Liver (tissue), 8 donors: ENCODE measurements at regions not wholly inside any gene's neighbourhood (a gene's known extent, or its start where the extent isn't known, plus 50 kb on each side); places are given as distances from the start of the nearest gene placed in this dataset.

Experiments used
- DNase-seq: peaks from one replicate; pipeline ENCODE4 v3.0.0-alpha.2; 2017; ENCODE audit warnings: low spot score
- H3K27ac ChIP-seq, 2 donors: one replicate each; pipeline ENCODE4 v1.7.0; 2013; ENCODE audit warnings: inconsistent platforms in 2 of 2, low read length in 2 of 2, control low read depth in 1 of 2, low read depth in 1 of 2, mild to moderate bottlenecking in 1 of 2
- H3K27me3 ChIP-seq, 4 donors: one replicate each; pipeline versions ENCODE4 v1.6.1 to v1.7.0; 2013; ENCODE audit warnings: low read length in 3 of 4, inconsistent platforms in 1 of 4, mild to moderate bottlenecking in 1 of 4, moderate library complexity in 1 of 4; ENCODE audit not compliant: control insufficient read depth in 4 of 4, insufficient read depth in 4 of 4
- H3K36me3 ChIP-seq, 4 donors: one replicate each; pipeline versions ENCODE4 v1.6.1 to v1.7.0; 2013; ENCODE audit warnings: low read length in 3 of 4, mild to moderate bottlenecking in 3 of 4, low read depth in 1 of 4, moderate library complexity in 1 of 4; ENCODE audit not compliant: control insufficient read depth in 4 of 4, insufficient read depth in 3 of 4
- H3K4me1 ChIP-seq, 4 donors: one replicate each; pipeline versions ENCODE4 v1.6.1 to v1.7.0; 2013; ENCODE audit warnings: low read length in 3 of 4, mild to moderate bottlenecking in 3 of 4, moderate library complexity in 1 of 4; ENCODE audit not compliant: control insufficient read depth in 4 of 4, insufficient read depth in 4 of 4
- H3K4me3 ChIP-seq, 3 donors: one replicate each; pipeline versions ENCODE4 v1.6.1 to v1.7.0; 2013; ENCODE audit warnings: low read length in 3 of 3, control low read depth in 1 of 3, low read depth in 1 of 3, mild to moderate bottlenecking in 1 of 3
- H3K9ac ChIP-seq, 2 donors: one replicate each; pipeline ENCODE4 v1.7.0; 2013; ENCODE audit warnings: low read length in 2 of 2, mild to moderate bottlenecking in 2 of 2, moderate library complexity in 2 of 2, control low read depth in 1 of 2, low read depth in 1 of 2
- H3K9me3 ChIP-seq, 4 donors: one replicate each; pipeline versions ENCODE4 v1.6.1 to v1.7.0; 2013; ENCODE audit warnings: low read length in 3 of 4; ENCODE audit not compliant: control insufficient read depth in 4 of 4
- ATF3 ChIP-seq: IDR thresholded peaks from 2 replicates; pipeline ENCODE4 v1.6.1; 2016; ENCODE audit warnings: antibody characterized with exemption
- CTCF ChIP-seq: fragments of 150-350 bp; IDR thresholded peaks from 2 replicates; pipeline ENCODE4 v1.5.1; 2017; ENCODE audit warnings: improper control_type of control experiment, low read depth, low read length; ENCODE audit not compliant: missing input control
- EGR1 ChIP-seq, 2 donors: IDR thresholded peaks; 2 replicates each; pipeline ENCODE4 v1.6.1; 2016 to 2018; ENCODE audit warnings: antibody characterized with exemption in 2 of 2, low read depth in 2 of 2
- FOXA1 ChIP-seq: IDR thresholded peaks from 2 replicates; pipeline ENCODE4 v1.6.1; 2016; ENCODE audit warnings: antibody characterized with exemption
- FOXA2 ChIP-seq: IDR thresholded peaks from 2 replicates; pipeline ENCODE4 v1.6.1; 2016; ENCODE audit warnings: antibody characterized with exemption
- GABPA ChIP-seq, 2 donors: IDR thresholded peaks in 1 of 2; conservative IDR thresholded peaks in 1 of 2; 2 replicates each; pipeline ENCODE4 v1.6.1; 2016; ENCODE audit warnings: antibody characterized with exemption in 2 of 2, mild to moderate bottlenecking in 1 of 2, moderate library complexity in 1 of 2
- HNF4A ChIP-seq, 2 donors: conservative IDR thresholded peaks; 2 replicates each; pipeline ENCODE4 v1.6.1; 2016; ENCODE audit warnings: antibody characterized with exemption in 2 of 2, mild to moderate bottlenecking in 2 of 2
- HNF4G ChIP-seq: IDR thresholded peaks from 2 replicates; pipeline ENCODE4 v1.6.1; 2016; ENCODE audit warnings: antibody characterized with exemption
- JUND ChIP-seq, 2 donors: IDR thresholded peaks; 2 replicates each; pipeline ENCODE4 v1.6.1; 2016; ENCODE audit warnings: antibody characterized with exemption in 2 of 2
- MAX ChIP-seq: IDR thresholded peaks from 2 replicates; pipeline ENCODE4 v1.6.1; 2016; ENCODE audit warnings: antibody characterized with exemption
- NR2F2 ChIP-seq: IDR thresholded peaks from 2 replicates; pipeline ENCODE4 v1.6.1; 2016; ENCODE audit warnings: antibody characterized with exemption
- RAD21 ChIP-seq, 2 donors: IDR thresholded peaks; 2 replicates each; pipeline ENCODE4 v1.6.1; 2016; ENCODE audit warnings: antibody characterized with exemption in 2 of 2, mild to moderate bottlenecking in 2 of 2
- REST ChIP-seq: IDR thresholded peaks from 2 replicates; pipeline ENCODE4 v1.6.1; 2016; ENCODE audit warnings: antibody characterized with exemption, mild to moderate bottlenecking
- RXRA ChIP-seq, 2 donors: IDR thresholded peaks; 2 replicates each; pipeline ENCODE4 v1.6.1; 2017 to 2018; ENCODE audit warnings: antibody characterized with exemption in 2 of 2, mild to moderate bottlenecking in 1 of 2
- SP1 ChIP-seq: IDR thresholded peaks from 2 replicates; pipeline ENCODE4 v1.6.1; 2018; ENCODE audit warnings: antibody characterized with exemption, mild to moderate bottlenecking
- TAF1 ChIP-seq: conservative IDR thresholded peaks from 2 replicates; pipeline ENCODE4 v1.6.1; 2016; ENCODE audit warnings: antibody characterized with exemption, mild to moderate bottlenecking
- YY1 ChIP-seq: IDR thresholded peaks from 2 replicates; pipeline ENCODE4 v1.6.1; 2016; ENCODE audit warnings: antibody characterized with exemption, mild to moderate bottlenecking
- WGBS: extraction: QIAGEN DNeasy Blood & Tissue Kit; methylation state at CpG from one replicate; pipeline ENCODE4 v1.1.7; 2013; 5-methylcytosine and 5-hydroxymethylcytosine counted together
- TF ChIP-seq, protein P1 (sequence below): IDR thresholded peaks from 2 replicates; pipeline ENCODE4 v1.6.1; 2016; ENCODE audit warnings: antibody characterized with exemption
- donor health status: healthy.
- donor health status: healthy.
- donor health status: healthy.
- donor health status: healthy.
- donor health status: healthy.

- TF ChIP-seq REST (no peak), ATF3 (no peak), RXRA (IDR thresholded peaks at IDR 0.05) (no peak), GABPA (IDR thresholded peaks at IDR 0.05 in 1 of 2, conservative IDR thresholded peaks at IDR 0.05 in 1 of 2) (no peak), YY1 (no peak), EGR1 (IDR thresholded peaks at IDR 0.05; ENCODE audit: low read depth in 2 of 2) (no peak), FOXA1 (no peak), MAX (no peak), NR2F2 (no peak), RAD21 (IDR thresholded peaks at IDR 0.05) (no peak), HNF4G (no peak), TAF1 (no peak), JUND (IDR thresholded peaks at IDR 0.05) (no peak), SP1 (no peak), HNF4A (conservative IDR thresholded peaks at IDR 0.05) (no peak)
- TF ChIP-seq, protein P1, sequence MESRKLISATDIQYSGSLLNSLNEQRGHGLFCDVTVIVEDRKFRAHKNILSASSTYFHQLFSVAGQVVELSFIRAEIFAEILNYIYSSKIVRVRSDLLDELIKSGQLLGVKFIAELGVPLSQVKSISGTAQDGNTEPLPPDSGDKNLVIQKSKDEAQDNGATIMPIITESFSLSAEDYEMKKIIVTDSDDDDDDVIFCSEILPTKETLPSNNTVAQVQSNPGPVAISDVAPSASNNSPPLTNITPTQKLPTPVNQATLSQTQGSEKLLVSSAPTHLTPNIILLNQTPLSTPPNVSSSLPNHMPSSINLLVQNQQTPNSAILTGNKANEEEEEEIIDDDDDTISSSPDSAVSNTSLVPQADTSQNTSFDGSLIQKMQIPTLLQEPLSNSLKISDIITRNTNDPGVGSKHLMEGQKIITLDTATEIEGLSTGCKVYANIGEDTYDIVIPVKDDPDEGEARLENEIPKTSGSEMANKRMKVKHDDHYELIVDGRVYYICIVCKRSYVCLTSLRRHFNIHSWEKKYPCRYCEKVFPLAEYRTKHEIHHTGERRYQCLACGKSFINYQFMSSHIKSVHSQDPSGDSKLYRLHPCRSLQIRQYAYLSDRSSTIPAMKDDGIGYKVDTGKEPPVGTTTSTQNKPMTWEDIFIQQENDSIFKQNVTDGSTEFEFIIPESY: no peak
- Histone ChIP-seq H3K9me3 (no peaks in the 10 kb centered on the region), H3K4me1 (peaks cover 0 to 5% (median under 1%) of the 10 kb centered on the region in 4 donors), H3K9ac (no peak overlapping the region), H3K27ac (no peak overlapping the region), H3K27me3 (no peaks in the 10 kb centered on the region), H3K4me3 (no peak overlapping the region), H3K36me3 (no peaks in the 10 kb centered on the region)
- 95% methylated on average over 6 of the region's 6 CpGs for WGBS
- DNase-seq: no peak
These were observed 439.1 kb downstream of the ETS1 start for GRCh38 chr11:128148208-128148607.

DNA sequence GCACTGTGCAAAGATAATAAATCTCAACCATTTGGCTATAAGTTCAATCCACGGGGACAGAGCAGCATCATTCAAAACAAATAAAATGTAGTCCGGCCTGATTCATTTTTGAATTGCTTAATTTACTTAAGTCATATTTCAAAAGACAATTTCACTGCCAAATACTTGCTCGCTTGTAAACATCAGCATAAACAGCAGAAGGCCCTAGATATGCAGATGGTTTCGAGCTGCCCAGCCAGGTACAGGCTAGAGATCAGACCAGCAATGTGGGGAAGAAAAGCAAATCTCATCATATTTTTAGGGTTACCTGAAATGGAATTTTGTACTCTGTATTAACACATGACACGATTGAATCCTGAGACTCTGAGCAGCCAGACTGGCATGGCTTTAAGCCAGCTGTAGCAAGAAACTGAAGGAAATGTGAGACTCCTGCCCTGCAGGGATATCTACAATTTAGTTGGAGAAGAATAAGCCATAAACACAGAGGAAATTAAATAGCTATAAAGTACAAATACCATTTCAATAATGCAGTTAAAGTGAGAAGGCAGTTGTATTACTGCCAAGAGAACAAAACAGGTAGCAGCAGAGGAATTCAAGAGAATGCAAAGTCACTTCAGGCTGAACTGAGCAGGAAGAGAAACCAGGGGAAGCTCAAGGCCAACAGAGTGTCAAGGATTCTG lies 440.3 kb downstream of the ETS1 start:
- DNase-seq: no peak
- Histone ChIP-seq H3K4me3 (no peak overlapping the region), H3K4me1 (peaks cover 0 to 5% (median under 1%) of the 10 kb centered on the region in 4 donors), H3K27ac (no peak overlapping the region), H3K27me3 (no peaks in the 10 kb centered on the region), H3K36me3 (no peaks in the 10 kb centered on the region), H3K9ac (no peak overlapping the region), H3K9me3 (no peaks in the 10 kb centered on the region)
- WGBS: 55% methylated on average over 5 of the region's 5 CpGs
- no peak for TF ChIP-seq NR2F2
- no peak for TF ChIP-seq FOXA2
- no peak for TF ChIP-seq YY1
- no peak for TF ChIP-seq EGR1 (IDR thresholded peaks at IDR 0.05; ENCODE audit: low read depth in 2 of 2)
- no peak for TF ChIP-seq MAX
- no peak for TF ChIP-seq RXRA (IDR thresholded peaks at IDR 0.05)
- TF ChIP-seq, protein P1: no peak
- no peak for TF ChIP-seq SP1
- TF ChIP-seq RAD21 (IDR thresholded peaks at IDR 0.05): no peak
- no peak for TF ChIP-seq GABPA (IDR thresholded peaks at IDR 0.05 in 1 of 2, conservative IDR thresholded peaks at IDR 0.05 in 1 of 2)
- TF ChIP-seq ATF3: no peak
- no peak for TF ChIP-seq CTCF
- no peak for TF ChIP-seq HNF4G
- no peak for TF ChIP-seq TAF1
- TF ChIP-seq JUND (IDR thresholded peaks at IDR 0.05): no peak
- TF ChIP-seq FOXA1: no peak
